Esophagus squamous epithelium (tissue), 4 donors: ENCODE measurements at regions not wholly inside any gene's neighbourhood (a gene's known extent, or its start where the extent isn't known, plus 50 kb on each side); places are given as distances from the start of the nearest gene placed in this dataset.
"Not testable (repeated sequence)": the region's sequence is repeated elsewhere in the genome, so short reads cannot be mapped to it uniquely, and the experiment has no call there.

Experiments used
- CTCF ChIP-seq, 6 experiments: fragments of 450-650 bp in 4 of 6; fragments of 200-600 bp in 2 of 6; sonication (generic) in 2 of 6; IDR thresholded peaks; one replicate each; pipeline ENCODE4 v1.5.1; 2016 to 2019; ENCODE audit warnings: antibody characterized with exemption in 6 of 6, mild to moderate bottlenecking in 4 of 6, moderate library complexity in 4 of 6
- POLR2A ChIP-seq, 4 donors: fragments of 450-650 bp; IDR thresholded peaks; one replicate each; pipeline ENCODE4 v1.6.1; 2017; ENCODE audit warnings: antibody characterized with exemption in 4 of 4, mild to moderate bottlenecking in 4 of 4, moderate library complexity in 3 of 4

GRCh38 chr6:67767046-67767822 lies 867.8 kb upstream of the ADGRB3 start:
- not testable (repeated sequence) for TF ChIP-seq CTCF, POLR2A (IDR thresholded peaks at IDR 0.05)
